Loucy (cell line): ENCODE measurements at regions not wholly inside any gene's neighbourhood (a gene's known extent, or its start where the extent isn't known, plus 50 kb on each side); places are given as distances from the start of the nearest gene placed in this dataset.
"Not testable (repeated sequence)": the region's sequence is repeated elsewhere in the genome, so short reads cannot be mapped to it uniquely, and the experiment has no call there.

Experiments
- EZH2phosphoT487 ChIP-seq: fragments of 200-600 bp; IDR thresholded peaks from 2 replicates; pipeline ENCODE4 v1.6.1; 2018; ENCODE audit warnings: antibody characterized with exemption, mild to moderate bottlenecking, moderate library complexity, borderline replicate concordance
- TF ChIP-seq, protein P1 (sequence below): fragments of 200-600 bp; sonication (generic); conservative IDR thresholded peaks from 2 replicates; pipeline ENCODE4 v1.5.1; 2014; ENCODE audit warnings: mild to moderate bottlenecking, antibody characterized with exemption, low read length

- TF ChIP-seq, protein P1, sequence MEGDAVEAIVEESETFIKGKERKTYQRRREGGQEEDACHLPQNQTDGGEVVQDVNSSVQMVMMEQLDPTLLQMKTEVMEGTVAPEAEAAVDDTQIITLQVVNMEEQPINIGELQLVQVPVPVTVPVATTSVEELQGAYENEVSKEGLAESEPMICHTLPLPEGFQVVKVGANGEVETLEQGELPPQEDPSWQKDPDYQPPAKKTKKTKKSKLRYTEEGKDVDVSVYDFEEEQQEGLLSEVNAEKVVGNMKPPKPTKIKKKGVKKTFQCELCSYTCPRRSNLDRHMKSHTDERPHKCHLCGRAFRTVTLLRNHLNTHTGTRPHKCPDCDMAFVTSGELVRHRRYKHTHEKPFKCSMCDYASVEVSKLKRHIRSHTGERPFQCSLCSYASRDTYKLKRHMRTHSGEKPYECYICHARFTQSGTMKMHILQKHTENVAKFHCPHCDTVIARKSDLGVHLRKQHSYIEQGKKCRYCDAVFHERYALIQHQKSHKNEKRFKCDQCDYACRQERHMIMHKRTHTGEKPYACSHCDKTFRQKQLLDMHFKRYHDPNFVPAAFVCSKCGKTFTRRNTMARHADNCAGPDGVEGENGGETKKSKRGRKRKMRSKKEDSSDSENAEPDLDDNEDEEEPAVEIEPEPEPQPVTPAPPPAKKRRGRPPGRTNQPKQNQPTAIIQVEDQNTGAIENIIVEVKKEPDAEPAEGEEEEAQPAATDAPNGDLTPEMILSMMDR, result not testable (repeated sequence)
- TF ChIP-seq EZH2phosphoT487, result not testable (repeated sequence)
Observed at GRCh38 chr22:27254063-27254462, 547.5 kb downstream of the MN1 start.
